ENCODE measurements at regions not wholly inside any gene's neighbourhood (a gene's known extent, or its start where the extent isn't known, plus 50 kb on each side); places are given as distances from the start of the nearest gene placed in this dataset.

DNA sequence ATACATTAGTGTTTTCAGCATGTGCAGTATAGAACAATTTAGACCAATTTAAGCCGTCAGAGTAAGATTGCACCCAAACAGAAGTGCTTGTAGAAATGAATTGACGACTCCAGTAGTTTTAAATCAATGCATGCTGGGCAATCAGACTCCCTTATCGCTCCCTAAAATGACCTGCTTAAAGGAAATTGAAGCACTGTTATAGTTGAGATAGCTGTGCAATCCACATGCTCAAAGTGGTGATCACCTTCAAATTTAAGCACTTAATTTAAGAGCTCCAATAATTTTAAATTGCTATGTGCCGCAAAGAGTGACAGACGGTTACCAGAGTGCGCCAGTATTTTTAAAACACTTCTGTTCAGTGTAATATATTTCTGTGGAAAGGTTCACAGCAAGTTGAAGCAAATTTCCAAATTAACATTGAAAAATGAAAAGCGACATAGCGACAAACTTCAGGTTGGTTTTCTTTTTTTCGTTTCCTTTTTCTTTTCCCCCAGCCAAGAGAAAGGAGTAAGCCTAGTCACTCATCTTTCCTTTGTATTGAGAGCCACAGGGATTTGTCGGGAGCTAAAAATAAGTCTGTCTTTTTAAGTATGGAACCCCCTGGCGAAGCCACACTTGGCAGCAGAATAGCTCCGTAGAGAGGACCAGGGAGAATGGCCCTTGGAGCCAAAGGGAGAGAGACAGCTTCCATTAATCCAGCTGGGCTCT, 436.4 kb upstream of the RBMS3 start:
- TF ChIP-seq ZNF331 (CRISPR knock-in tag; IDR thresholded peaks at IDR 0.05; ENCODE audit: low read depth) (no peak), EZH2 (IDR thresholded peaks at IDR 0.05; ENCODE audit: low read depth, unreplicated experiment) (no peak), ZNF114 (CRISPR knock-in tag; IDR thresholded peaks at IDR 0.05) (no peak), CREB1 (CRISPR knock-in tag; IDR thresholded peaks at IDR 0.05; ENCODE audit: low read depth) (no peak)
- TF ChIP-seq, protein P1, sequence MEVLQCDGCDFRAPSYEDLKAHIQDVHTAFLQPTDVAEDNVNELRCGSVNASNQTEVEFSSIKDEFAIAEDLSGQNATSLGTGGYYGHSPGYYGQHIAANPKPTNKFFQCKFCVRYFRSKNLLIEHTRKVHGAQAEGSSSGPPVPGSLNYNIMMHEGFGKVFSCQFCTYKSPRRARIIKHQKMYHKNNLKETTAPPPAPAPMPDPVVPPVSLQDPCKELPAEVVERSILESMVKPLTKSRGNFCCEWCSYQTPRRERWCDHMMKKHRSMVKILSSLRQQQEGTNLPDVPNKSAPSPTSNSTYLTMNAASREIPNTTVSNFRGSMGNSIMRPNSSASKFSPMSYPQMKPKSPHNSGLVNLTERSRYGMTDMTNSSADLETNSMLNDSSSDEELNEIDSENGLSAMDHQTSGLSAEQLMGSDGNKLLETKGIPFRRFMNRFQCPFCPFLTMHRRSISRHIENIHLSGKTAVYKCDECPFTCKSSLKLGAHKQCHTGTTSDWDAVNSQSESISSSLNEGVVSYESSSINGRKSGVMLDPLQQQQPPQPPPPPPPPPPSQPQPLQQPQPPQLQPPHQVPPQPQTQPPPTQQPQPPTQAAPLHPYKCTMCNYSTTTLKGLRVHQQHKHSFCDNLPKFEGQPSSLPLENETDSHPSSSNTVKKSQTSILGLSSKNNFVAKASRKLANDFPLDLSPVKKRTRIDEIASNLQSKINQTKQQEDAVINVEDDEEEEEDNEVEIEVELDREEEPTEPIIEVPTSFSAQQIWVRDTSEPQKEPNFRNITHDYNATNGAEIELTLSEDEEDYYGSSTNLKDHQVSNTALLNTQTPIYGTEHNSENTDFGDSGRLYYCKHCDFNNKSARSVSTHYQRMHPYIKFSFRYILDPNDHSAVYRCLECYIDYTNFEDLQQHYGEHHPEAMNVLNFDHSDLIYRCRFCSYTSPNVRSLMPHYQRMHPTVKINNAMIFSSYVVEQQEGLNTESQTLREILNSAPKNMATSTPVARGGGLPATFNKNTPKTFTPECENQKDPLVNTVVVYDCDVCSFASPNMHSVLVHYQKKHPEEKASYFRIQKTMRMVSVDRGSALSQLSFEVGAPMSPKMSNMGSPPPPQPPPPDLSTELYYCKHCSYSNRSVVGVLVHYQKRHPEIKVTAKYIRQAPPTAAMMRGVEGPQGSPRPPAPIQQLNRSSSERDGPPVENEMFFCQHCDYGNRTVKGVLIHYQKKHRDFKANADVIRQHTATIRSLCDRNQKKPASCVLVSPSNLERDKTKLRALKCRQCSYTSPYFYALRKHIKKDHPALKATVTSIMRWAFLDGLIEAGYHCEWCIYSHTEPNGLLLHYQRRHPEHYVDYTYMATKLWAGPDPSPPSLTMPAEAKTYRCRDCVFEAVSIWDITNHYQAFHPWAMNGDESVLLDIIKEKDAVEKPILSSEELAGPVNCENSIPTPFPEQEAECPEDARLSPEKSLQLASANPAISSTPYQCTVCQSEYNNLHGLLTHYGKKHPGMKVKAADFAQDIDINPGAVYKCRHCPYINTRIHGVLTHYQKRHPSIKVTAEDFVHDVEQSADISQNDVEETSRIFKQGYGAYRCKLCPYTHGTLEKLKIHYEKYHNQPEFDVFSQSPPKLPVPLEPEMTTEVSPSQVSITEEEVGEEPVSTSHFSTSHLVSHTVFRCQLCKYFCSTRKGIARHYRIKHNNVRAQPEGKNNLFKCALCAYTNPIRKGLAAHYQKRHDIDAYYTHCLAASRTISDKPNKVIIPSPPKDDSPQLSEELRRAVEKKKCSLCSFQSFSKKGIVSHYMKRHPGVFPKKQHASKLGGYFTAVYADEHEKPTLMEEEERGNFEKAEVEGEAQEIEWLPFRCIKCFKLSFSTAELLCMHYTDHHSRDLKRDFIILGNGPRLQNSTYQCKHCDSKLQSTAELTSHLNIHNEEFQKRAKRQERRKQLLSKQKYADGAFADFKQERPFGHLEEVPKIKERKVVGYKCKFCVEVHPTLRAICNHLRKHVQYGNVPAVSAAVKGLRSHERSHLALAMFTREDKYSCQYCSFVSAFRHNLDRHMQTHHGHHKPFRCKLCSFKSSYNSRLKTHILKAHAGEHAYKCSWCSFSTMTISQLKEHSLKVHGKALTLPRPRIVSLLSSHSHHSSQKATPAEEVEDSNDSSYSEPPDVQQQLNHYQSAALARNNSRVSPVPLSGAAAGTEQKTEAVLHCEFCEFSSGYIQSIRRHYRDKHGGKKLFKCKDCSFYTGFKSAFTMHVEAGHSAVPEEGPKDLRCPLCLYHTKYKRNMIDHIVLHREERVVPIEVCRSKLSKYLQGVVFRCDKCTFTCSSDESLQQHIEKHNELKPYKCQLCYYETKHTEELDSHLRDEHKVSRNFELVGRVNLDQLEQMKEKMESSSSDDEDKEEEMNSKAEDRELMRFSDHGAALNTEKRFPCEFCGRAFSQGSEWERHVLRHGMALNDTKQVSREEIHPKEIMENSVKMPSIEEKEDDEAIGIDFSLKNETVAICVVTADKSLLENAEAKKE (CRISPR knock-in tag; IDR thresholded peaks at IDR 0.05), result no peak
- TF ChIP-seq, protein P2, sequence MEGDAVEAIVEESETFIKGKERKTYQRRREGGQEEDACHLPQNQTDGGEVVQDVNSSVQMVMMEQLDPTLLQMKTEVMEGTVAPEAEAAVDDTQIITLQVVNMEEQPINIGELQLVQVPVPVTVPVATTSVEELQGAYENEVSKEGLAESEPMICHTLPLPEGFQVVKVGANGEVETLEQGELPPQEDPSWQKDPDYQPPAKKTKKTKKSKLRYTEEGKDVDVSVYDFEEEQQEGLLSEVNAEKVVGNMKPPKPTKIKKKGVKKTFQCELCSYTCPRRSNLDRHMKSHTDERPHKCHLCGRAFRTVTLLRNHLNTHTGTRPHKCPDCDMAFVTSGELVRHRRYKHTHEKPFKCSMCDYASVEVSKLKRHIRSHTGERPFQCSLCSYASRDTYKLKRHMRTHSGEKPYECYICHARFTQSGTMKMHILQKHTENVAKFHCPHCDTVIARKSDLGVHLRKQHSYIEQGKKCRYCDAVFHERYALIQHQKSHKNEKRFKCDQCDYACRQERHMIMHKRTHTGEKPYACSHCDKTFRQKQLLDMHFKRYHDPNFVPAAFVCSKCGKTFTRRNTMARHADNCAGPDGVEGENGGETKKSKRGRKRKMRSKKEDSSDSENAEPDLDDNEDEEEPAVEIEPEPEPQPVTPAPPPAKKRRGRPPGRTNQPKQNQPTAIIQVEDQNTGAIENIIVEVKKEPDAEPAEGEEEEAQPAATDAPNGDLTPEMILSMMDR (conservative IDR thresholded peaks at IDR 0.05; ENCODE audit: low read depth in 2 of 2), result no peak
- Histone ChIP-seq H3K27me3 (ENCODE audit: insufficient read depth) (no peaks in the 10 kb centered on the region), H3K79me2 (replicated peaks; ENCODE audit: insufficient read depth) (no peaks in the 10 kb centered on the region), H3K4me1 (ENCODE audit: insufficient read depth) (0 out of 2 replicates have a peak, but pooled peaks cover 6% of the 10 kb centered on the region), H3K27ac (ENCODE audit: low read depth) (no peak overlapping the region), H3K9me2 (ENCODE audit: insufficient read depth) (no peaks in the 10 kb centered on the region), H3K4me2 (no peak overlapping the region), H3K4me3 (no peak overlapping the region), H4K20me1 (replicated peaks; ENCODE audit: insufficient read depth) (no peaks in the 10 kb centered on the region), H2AFZ (no peak overlapping the region), H3K36me3 (ENCODE audit: insufficient read depth) (no peaks in the 10 kb centered on the region), H3F3A (replicated peaks; ENCODE audit: low read depth) (no peaks in the 10 kb centered on the region)
- ATAC-seq (no peak; the same call in 2 of the 3 replicates), DNase-seq (ENCODE audit: low spot score) (no peak)
- Mint-ChIP-seq H3K4me3 (no peak overlapping the region), H3K4me1 (peaks cover 13% of the 10 kb centered on the region), H3K27ac (no peak overlapping the region), H3K36me3 (ENCODE audit: low read depth) (no peaks in the 10 kb centered on the region), H3K9me3 (no peaks in the 10 kb centered on the region), H3K27me3 (ENCODE audit: insufficient read depth, low read depth, poor library complexity) (no peaks in the 10 kb centered on the region)
